H9 (cell line): ENCODE measurements at regions not wholly inside any gene's neighbourhood (a gene's known extent, or its start where the extent isn't known, plus 50 kb on each side); places are given as distances from the start of the nearest gene placed in this dataset.

Experiments used
- DNase-seq: peaks from one replicate; pipeline ENCODE4 v3.0.0-alpha.2; 2017
- H2AFZ ChIP-seq: one replicate; pipeline ENCODE4 v1.6.1; 2013; ENCODE audit warnings: mild to moderate bottlenecking, low read length, control low read depth, moderate library complexity
- H2AK5ac ChIP-seq: 2 replicates; pipeline ENCODE4 v1.6.1; 2013; ENCODE audit warnings: low read length, control low read depth, mixed read lengths; ENCODE audit not compliant: insufficient read length
- H2BK120ac ChIP-seq: one replicate; pipeline ENCODE4 v1.6.1; 2013; ENCODE audit warnings: low read depth, mild to moderate bottlenecking, low read length, control low read depth, inconsistent platforms; ENCODE audit not compliant: poor library complexity, severe bottlenecking
- H2BK12ac ChIP-seq: 2 replicates; pipeline ENCODE4 v1.6.1; 2013; ENCODE audit warnings: low read length, control low read depth, mixed read lengths, low read depth; ENCODE audit not compliant: insufficient read length
- H2BK15ac ChIP-seq: 2 replicates; pipeline ENCODE4 v1.6.1; 2013; ENCODE audit warnings: low read depth, low read length, control low read depth
- H2BK20ac ChIP-seq: one replicate; pipeline ENCODE4 v1.6.1; 2013; ENCODE audit warnings: low read depth, mild to moderate bottlenecking, low read length, control low read depth, inconsistent platforms; ENCODE audit not compliant: poor library complexity, severe bottlenecking
- H2BK5ac ChIP-seq: 2 replicates; pipeline ENCODE4 v1.6.1; 2013; ENCODE audit warnings: low read length, control low read depth, mixed read lengths; ENCODE audit not compliant: insufficient read length
- H3K14ac ChIP-seq: 2 replicates; pipeline ENCODE4 v1.6.1; 2013; ENCODE audit warnings: low read length, control low read depth; ENCODE audit not compliant: insufficient read depth
- H3K18ac ChIP-seq: 2 replicates; pipeline ENCODE4 v1.6.1; 2013; ENCODE audit warnings: low read depth, mild to moderate bottlenecking, mixed read lengths, low read length, control low read depth; ENCODE audit not compliant: insufficient read length
- H3K23ac ChIP-seq: 2 replicates; pipeline ENCODE4 v1.6.1; 2013; ENCODE audit warnings: low read length, control low read depth, mixed read lengths, low read depth; ENCODE audit not compliant: insufficient read length
- H3K23me2 ChIP-seq: 2 replicates; pipeline ENCODE4 v1.6.1; 2013; ENCODE audit warnings: low read depth, mild to moderate bottlenecking, mixed read lengths, low read length, control low read depth; ENCODE audit not compliant: insufficient read length, poor library complexity, severe bottlenecking
- H3K27ac ChIP-seq: 2 replicates; pipeline ENCODE4 v1.5.1; 2013; ENCODE audit warnings: low read length, control low read depth, mixed read lengths, low read depth; ENCODE audit not compliant: insufficient read length
- H3K27me3 ChIP-seq: 2 replicates; pipeline ENCODE4 v1.6.1; 2013; ENCODE audit warnings: low read length, control low read depth, inconsistent platforms; ENCODE audit not compliant: insufficient read depth
- H3K4ac ChIP-seq: 2 replicates; pipeline ENCODE4 v1.6.1; 2013; ENCODE audit warnings: low read depth, mild to moderate bottlenecking, control low read depth, inconsistent platforms, low read length, moderate library complexity
- H3K4me1 ChIP-seq: 2 replicates; pipeline ENCODE4 v1.6.1; 2013; ENCODE audit warnings: low read length, control low read depth, inconsistent platforms; ENCODE audit not compliant: insufficient read depth
- H3K4me2 ChIP-seq: 2 replicates; pipeline ENCODE4 v1.6.1; 2013; ENCODE audit warnings: low read length, control low read depth, mixed read lengths; ENCODE audit not compliant: insufficient read length, insufficient read depth
- H3K56ac ChIP-seq: 2 replicates; pipeline ENCODE4 v1.6.1; 2013; ENCODE audit warnings: low read depth, mild to moderate bottlenecking, mixed read lengths, low read length, control low read depth; ENCODE audit not compliant: insufficient read length
- H3K79me1 ChIP-seq: 2 replicates; pipeline ENCODE4 v1.6.1; 2013; ENCODE audit warnings: low read depth, mild to moderate bottlenecking, moderate library complexity, low read length, control low read depth, inconsistent platforms; ENCODE audit not compliant: insufficient read depth, poor library complexity, severe bottlenecking
- H3K79me2 ChIP-seq: 2 replicates; pipeline ENCODE4 v1.6.1; 2013; ENCODE audit warnings: low read length, control low read depth, inconsistent platforms; ENCODE audit not compliant: insufficient read depth
- H3K9ac ChIP-seq: 2 replicates; pipeline ENCODE4 v1.6.1; 2013; ENCODE audit warnings: low read length, control low read depth, mixed read lengths; ENCODE audit not compliant: insufficient read length; ENCODE audit errors: extremely low read depth
- H3K9me3 ChIP-seq: one replicate; pipeline ENCODE4 v1.6.1; 2013; ENCODE audit warnings: low read depth, low read length, inconsistent platforms; ENCODE audit not compliant: control insufficient read depth
- H3T11ph ChIP-seq: one replicate; pipeline ENCODE4 v1.6.1; 2013; ENCODE audit warnings: mild to moderate bottlenecking, low read length, control low read depth, inconsistent platforms
- H4K20me1 ChIP-seq: one replicate; pipeline ENCODE4 v1.6.1; 2013; ENCODE audit not compliant: control insufficient read depth, insufficient read length, insufficient read depth
- H4K5ac ChIP-seq: 2 replicates; pipeline ENCODE4 v1.6.1; 2013; ENCODE audit warnings: low read depth, mild to moderate bottlenecking, mixed read lengths, low read length, control low read depth; ENCODE audit not compliant: insufficient read length
- H4K8ac ChIP-seq: replicated peaks from 2 replicates; pipeline ENCODE4 v1.6.1; 2013; ENCODE audit warnings: low read length, control low read depth, mixed read lengths, low read depth; ENCODE audit not compliant: insufficient read length
- H4K91ac ChIP-seq: 2 replicates; pipeline ENCODE4 v1.6.1; 2013; ENCODE audit warnings: low read depth, mild to moderate bottlenecking, moderate library complexity, mixed read lengths, low read length, control low read depth; ENCODE audit not compliant: insufficient read length
- H3K27ac Mint-ChIP-seq, 3 experiments: 2 replicates in 2 of 3; 3 replicates in 1 of 3; pipeline ENCODE4 v1.8.0; 2020 to 2021; ENCODE audit warnings: mixed read lengths in 3 of 3, mild to moderate bottlenecking in 1 of 3, moderate library complexity in 1 of 3
- H3K27me3 Mint-ChIP-seq: 2 replicates; pipeline ENCODE4 v1.8.0; 2021; ENCODE audit warnings: low read depth, mild to moderate bottlenecking, moderate library complexity, mixed read lengths
- H3K36me3 Mint-ChIP-seq, 3 experiments: 2 replicates in 2 of 3; 3 replicates in 1 of 3; pipeline ENCODE4 v1.8.0; 2020 to 2021; ENCODE audit warnings: low read depth in 3 of 3, mixed read lengths in 3 of 3; ENCODE audit not compliant: insufficient read depth in 1 of 3
- H3K4me1 Mint-ChIP-seq, 2 experiments: 2 replicates each; pipeline ENCODE4 v1.8.0; 2020; ENCODE audit warnings: mixed read lengths in 2 of 2
- H3K4me3 Mint-ChIP-seq, 2 experiments: 2 replicates in 1 of 2; 3 replicates in 1 of 2; pipeline ENCODE4 v1.8.0; 2020 to 2021; ENCODE audit warnings: mild to moderate bottlenecking in 2 of 2, mixed read lengths in 2 of 2, moderate library complexity in 1 of 2
- H3K9me3 Mint-ChIP-seq, 2 experiments: 2 replicates in 1 of 2; 3 replicates in 1 of 2; pipeline ENCODE4 v1.8.0; 2020; ENCODE audit warnings: mild to moderate bottlenecking in 2 of 2, mixed read lengths in 2 of 2, moderate library complexity in 1 of 2
- TF ChIP-seq, protein P1 (sequence below): fragments of 200-600 bp; sonication (generic); conservative IDR thresholded peaks from 3 replicates; pipeline ENCODE4 v1.8.0; 2021; ENCODE audit warnings: antibody characterized with exemption, mild to moderate bottlenecking

DNA sequence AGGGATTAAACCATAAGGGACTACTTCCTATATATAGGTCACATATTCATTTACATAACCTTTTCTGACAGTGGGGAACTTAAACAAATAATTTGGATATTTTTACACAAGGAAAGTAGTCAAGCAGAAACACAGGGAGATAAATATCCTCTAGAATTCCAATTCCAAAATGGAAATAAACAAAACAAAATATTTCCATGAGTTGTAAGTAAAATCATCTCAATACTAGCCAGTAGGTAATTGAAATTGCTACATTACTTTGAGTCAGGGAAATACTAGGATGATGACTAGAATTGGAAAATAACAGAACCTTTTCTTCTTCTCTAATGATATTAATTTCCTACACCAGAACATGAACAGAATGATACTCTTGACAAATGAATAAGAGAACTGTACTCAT, 1308.1 kb upstream of the GJE1 start:
- Histone ChIP-seq H3K56ac (no peak overlapping the region), H4K5ac (no peak overlapping the region), H3K79me2 (no peaks in the 10 kb centered on the region), H2BK20ac (no peak overlapping the region), H2BK5ac (no peak overlapping the region), H2BK15ac (no peak overlapping the region), H3K4me2 (no peak overlapping the region), H4K91ac (no peak overlapping the region), H3K9ac (no peak overlapping the region), H2AK5ac (no peak overlapping the region), H4K20me1 (no peaks in the 10 kb centered on the region), H2BK12ac (no peak overlapping the region), H3K9me3 (no peaks in the 10 kb centered on the region), H4K8ac (no peak overlapping the region), H3K27ac (no peak overlapping the region), H3K4ac (no peak overlapping the region), H2AFZ (no peak overlapping the region), H3K4me1 (no peaks in the 10 kb centered on the region), H3K14ac (no peak overlapping the region), H3K18ac (no peak overlapping the region), H3T11ph (no peak overlapping the region), H3K23ac (no peak overlapping the region), H2BK120ac (no peak overlapping the region), H3K27me3 (no peaks in the 10 kb centered on the region), H3K23me2 (no peaks in the 10 kb centered on the region), H3K79me1 (no peaks in the 10 kb centered on the region)
- Mint-ChIP-seq H3K4me1 (no peaks in the 10 kb centered on the region), H3K27me3 (no peaks in the 10 kb centered on the region), H3K27ac (no peak overlapping the region), H3K4me3 (no peak overlapping the region), H3K36me3 (no peaks in the 10 kb centered on the region), H3K9me3 (no peaks in the 10 kb centered on the region; a peak in 1 of 5 replicates)
- DNase-seq, result no peak
- TF ChIP-seq, protein P1, sequence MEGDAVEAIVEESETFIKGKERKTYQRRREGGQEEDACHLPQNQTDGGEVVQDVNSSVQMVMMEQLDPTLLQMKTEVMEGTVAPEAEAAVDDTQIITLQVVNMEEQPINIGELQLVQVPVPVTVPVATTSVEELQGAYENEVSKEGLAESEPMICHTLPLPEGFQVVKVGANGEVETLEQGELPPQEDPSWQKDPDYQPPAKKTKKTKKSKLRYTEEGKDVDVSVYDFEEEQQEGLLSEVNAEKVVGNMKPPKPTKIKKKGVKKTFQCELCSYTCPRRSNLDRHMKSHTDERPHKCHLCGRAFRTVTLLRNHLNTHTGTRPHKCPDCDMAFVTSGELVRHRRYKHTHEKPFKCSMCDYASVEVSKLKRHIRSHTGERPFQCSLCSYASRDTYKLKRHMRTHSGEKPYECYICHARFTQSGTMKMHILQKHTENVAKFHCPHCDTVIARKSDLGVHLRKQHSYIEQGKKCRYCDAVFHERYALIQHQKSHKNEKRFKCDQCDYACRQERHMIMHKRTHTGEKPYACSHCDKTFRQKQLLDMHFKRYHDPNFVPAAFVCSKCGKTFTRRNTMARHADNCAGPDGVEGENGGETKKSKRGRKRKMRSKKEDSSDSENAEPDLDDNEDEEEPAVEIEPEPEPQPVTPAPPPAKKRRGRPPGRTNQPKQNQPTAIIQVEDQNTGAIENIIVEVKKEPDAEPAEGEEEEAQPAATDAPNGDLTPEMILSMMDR, result no peak
